Lower leg skin (tissue), 4 donors: ENCODE measurements at regions not wholly inside any gene's neighbourhood (a gene's known extent, or its start where the extent isn't known, plus 50 kb on each side); places are given as distances from the start of the nearest gene placed in this dataset.
"Not testable (repeated sequence)": the region's sequence is repeated elsewhere in the genome, so short reads cannot be mapped to it uniquely, and the experiment has no call there.

Source experiments
- DNase-seq, 2 donors: peaks; one replicate each; pipeline ENCODE4 v3.0.0-alpha.2; 2019; ENCODE audit warnings: low spot score in 2 of 2
- H3K4me3 ChIP-seq: fragments of 200-600 bp; sonication (generic); 2 replicates; pipeline ENCODE4 v1.5.1; 2017; ENCODE audit warnings: mild to moderate bottlenecking, low read depth; ENCODE audit not compliant: poor library complexity, severe bottlenecking
- POLR2A ChIP-seq, 2 donors: fragments of 450-650 bp; IDR thresholded peaks; one replicate each; pipeline ENCODE4 v1.6.1; 2016 to 2017; ENCODE audit warnings: antibody characterized with exemption in 2 of 2, mild to moderate bottlenecking in 1 of 2, moderate library complexity in 1 of 2
- WGBS, 2 donors: methylation state at CpG; one replicate each; pipeline ENCODE4 v1.1.5; 2018; 5-methylcytosine and 5-hydroxymethylcytosine counted together
- intact Hi-C: fragments of 100-400 bp; cut with DNase I; formaldehyde crosslinking; loops from one replicate; pipeline ENCODE4 v1.15.0; 2023; ENCODE audit warnings: low total_unique reads
- TF ChIP-seq, protein P1 (sequence below), 3 donors: fragments of 450-650 bp; IDR thresholded peaks; one replicate each; pipeline ENCODE4 v1.5.1; 2016; ENCODE audit warnings: antibody characterized with exemption in 3 of 3, mild to moderate bottlenecking in 3 of 3, moderate library complexity in 2 of 3

DNA sequence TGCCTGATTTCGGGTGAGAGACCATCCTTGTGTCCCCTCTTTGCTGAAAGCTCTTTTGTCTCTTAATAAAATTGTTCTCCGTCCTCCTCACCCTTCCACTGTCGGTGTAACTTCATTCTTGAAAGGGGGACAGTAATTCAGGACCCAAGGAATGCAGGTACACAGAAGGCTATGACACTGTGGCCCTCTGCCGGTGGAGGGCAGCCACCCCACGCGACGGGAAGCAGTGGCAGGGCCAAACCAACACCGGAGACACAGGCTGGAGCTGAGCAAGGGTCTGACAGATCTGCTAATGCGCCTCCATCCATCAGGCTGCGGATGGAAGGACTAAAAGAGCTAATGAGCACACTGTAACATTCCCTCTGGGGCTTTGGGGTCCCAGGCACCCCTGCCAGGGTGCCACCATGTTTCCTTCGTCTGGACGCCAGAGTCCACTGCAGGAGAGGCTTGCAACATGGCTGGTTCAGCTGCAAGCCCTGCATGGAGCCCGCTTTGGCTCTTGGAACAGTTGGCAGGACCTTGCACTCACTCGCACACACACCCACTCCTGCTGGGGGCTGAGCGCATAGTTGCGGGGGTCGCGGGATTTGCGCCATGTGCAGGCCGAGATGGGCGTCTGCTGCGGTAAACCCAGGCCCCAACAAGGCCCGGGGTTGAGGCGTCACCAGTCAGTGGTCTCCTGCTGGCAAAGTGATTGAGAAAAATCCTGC, 544.1 kb upstream of the CDH7 start:
- WGBS, 2 donors, result 87 to 88% methylated on average over 21 to 24 of the region's 24 CpGs
- no peak overlapping the region for H3K4me3 ChIP-seq
- no peak for DNase-seq
- TF ChIP-seq, protein P1, sequence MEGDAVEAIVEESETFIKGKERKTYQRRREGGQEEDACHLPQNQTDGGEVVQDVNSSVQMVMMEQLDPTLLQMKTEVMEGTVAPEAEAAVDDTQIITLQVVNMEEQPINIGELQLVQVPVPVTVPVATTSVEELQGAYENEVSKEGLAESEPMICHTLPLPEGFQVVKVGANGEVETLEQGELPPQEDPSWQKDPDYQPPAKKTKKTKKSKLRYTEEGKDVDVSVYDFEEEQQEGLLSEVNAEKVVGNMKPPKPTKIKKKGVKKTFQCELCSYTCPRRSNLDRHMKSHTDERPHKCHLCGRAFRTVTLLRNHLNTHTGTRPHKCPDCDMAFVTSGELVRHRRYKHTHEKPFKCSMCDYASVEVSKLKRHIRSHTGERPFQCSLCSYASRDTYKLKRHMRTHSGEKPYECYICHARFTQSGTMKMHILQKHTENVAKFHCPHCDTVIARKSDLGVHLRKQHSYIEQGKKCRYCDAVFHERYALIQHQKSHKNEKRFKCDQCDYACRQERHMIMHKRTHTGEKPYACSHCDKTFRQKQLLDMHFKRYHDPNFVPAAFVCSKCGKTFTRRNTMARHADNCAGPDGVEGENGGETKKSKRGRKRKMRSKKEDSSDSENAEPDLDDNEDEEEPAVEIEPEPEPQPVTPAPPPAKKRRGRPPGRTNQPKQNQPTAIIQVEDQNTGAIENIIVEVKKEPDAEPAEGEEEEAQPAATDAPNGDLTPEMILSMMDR (IDR thresholded peaks at IDR 0.05), result no peak
- TF ChIP-seq POLR2A (IDR thresholded peaks at IDR 0.05), result no peak
- intact Hi-C loops, result no loop called here

DNA sequence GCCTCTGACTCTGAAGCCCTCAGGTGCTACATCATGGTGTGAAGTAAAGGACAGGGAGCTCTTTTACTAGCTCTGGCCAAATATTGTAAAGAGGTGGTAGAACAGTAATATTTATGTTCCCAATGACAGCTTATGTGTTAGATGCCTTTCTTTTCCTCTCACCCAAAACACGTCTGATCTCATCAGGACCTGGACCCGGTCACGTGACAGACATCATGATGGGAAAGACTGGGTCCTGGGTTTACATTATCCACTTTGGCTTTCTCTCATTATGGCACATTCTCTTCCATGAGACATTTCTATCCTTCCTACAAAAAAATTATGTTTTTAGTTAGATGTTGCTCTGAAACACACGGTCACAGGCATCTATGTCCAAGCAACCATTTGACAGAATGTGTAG, 548.7 kb upstream of the CDH7 start:
- intact Hi-C loops, result no loop called here
- no peak overlapping the region for H3K4me3 ChIP-seq
- no peak for TF ChIP-seq POLR2A (IDR thresholded peaks at IDR 0.05)
- TF ChIP-seq, protein P1 (IDR thresholded peaks at IDR 0.05), result no peak
- no peak for DNase-seq
- WGBS, 2 donors, result 87 to 88% methylated on average over 4 of the region's 4 CpGs

DNA sequence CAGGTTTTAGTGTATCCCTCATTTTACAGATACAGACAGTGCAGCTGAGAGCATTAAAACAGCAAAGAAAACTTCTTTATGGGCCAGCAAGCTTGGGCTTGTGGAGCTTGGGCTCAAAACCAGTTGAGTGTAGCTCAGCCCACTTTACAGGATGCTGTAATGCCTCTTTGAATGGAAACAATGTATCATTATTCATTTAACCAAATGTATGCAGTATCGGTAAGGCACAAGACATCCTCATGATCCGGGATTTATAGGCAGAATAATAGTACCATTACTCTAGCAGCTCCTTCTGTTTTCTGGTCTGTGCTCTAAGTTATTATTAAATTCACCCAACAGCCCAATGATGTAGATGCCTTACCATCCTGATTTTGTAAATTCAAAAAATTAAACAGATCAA, 575.1 kb upstream of the CDH7 start:
- 77 to 91% methylated on average over 2 of the region's 2 CpGs for WGBS, 2 donors
- no peak overlapping the region for H3K4me3 ChIP-seq
- TF ChIP-seq POLR2A (IDR thresholded peaks at IDR 0.05), result no peak
- TF ChIP-seq, protein P1 (IDR thresholded peaks at IDR 0.05), result no peak
- DNase-seq, result no peak
- intact Hi-C loops, result loop anchor here (5.0 kb wide), 1 partner anchor 82 kb away; no protein-coding TSS in a partner anchor

DNA sequence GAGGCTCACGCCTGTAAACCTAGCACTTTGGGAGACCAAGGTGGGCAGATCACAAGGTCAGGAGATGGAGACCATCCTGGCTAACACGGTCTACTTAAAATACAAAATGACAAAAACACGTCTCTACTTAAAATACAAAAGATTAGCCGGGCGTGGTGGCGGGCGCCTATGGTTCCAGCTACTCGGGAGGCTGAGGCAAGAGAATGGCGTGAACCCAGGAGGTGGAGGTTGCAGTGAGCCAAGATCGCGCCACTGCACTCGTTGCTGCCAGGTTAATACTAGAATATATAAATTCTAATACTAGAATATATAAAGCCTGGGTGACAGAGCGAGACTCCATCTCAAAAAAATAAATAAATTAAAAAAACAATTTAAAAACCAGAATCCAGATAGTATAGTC, 588.7 kb upstream of the CDH7 start:
- intact Hi-C loops, DNase-seq, H3K4me3 ChIP-seq: not testable (repeated sequence)
- WGBS, 2 donors, result 93% methylated on average over 13 of the region's 13 CpGs

DNA sequence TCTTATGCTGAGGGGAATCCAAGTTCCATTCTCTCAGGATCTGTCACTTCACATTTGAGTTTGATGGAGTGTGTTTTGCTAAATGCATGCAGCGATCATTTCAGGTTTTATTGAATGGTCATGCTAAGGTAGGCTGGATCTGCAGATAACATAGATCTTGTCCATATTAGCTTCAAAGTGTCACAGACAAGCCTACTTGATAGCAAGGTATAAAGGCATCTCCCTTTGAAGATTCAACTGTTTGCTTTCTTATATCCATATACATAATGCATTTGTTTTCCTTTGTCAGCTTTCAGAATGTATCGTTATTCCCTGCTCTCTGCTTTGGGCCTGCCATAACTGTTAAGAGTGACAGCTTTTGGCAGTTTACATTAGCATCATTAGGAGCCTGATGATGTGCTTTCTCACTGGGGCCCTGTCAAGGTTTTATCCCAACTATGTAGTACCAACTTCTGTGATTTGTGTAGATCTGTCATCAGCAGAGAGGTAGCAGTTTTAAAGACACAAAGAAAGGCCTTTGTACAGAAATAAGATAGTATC, 604.3 kb upstream of the CDH7 start:
- no peak overlapping the region for H3K4me3 ChIP-seq
- DNase-seq, result no peak
- TF ChIP-seq POLR2A (IDR thresholded peaks at IDR 0.05), result no peak
- TF ChIP-seq, protein P1 (IDR thresholded peaks at IDR 0.05), result no peak
- intact Hi-C loops, result no loop called here
- 74 to 82% methylated on average over 2 of the region's 2 CpGs for WGBS, 2 donors

DNA sequence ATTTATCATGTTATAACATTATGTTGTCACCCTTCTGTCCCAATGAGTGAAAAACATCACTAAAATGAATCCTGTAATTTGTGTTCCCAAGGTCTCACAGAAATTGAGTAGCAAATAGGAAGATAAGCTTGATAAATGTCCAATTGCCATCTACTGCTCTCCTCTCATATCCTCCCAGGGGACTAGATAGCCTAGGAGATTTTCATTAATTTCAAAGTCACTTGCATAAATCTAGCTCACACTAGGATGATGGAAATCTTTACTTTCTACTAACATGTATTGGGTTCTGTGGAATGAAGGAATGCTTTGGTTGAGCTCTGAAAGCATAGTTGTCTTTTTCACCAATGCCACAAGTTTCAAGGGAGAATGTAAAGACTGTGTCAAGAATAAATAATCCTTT, 605.5 kb upstream of the CDH7 start:
- TF ChIP-seq, protein P1 (IDR thresholded peaks at IDR 0.05), result no peak
- no peak for TF ChIP-seq POLR2A (IDR thresholded peaks at IDR 0.05)
- intact Hi-C loops, result no loop called here
- no peak for DNase-seq

More for the DNA sequence above, 605.5 kb upstream of the CDH7 start:
- no peak overlapping the region for H3K4me3 ChIP-seq
